Muscle of leg (tissue), 3 donors: ENCODE measurements at regions not wholly inside any gene's neighbourhood (a gene's known extent, or its start where the extent isn't known, plus 50 kb on each side); places are given as distances from the start of the nearest gene placed in this dataset.
A peak's percentile ranks its signal among the peaks of the same experiment; 100 is the strongest.

Experiments used
- DNase-seq: peaks from one replicate; pipeline ENCODE4 v3.0.0; 2013
- H3K27ac ChIP-seq: one replicate; pipeline ENCODE4 v1.5.1; 2013; ENCODE audit warnings: mild to moderate bottlenecking, low read length, control low read depth
- H3K27me3 ChIP-seq: one replicate; pipeline ENCODE4 v1.6.1; 2013; ENCODE audit warnings: low read length; ENCODE audit not compliant: control insufficient read depth, insufficient read depth
- H3K36me3 ChIP-seq: one replicate; pipeline ENCODE4 v1.6.1; 2013; ENCODE audit warnings: low read length; ENCODE audit not compliant: control insufficient read depth, insufficient read depth
- H3K4me1 ChIP-seq: one replicate; pipeline ENCODE4 v1.6.1; 2013; ENCODE audit warnings: low read length; ENCODE audit not compliant: control insufficient read depth, insufficient read depth
- H3K4me3 ChIP-seq: one replicate; pipeline ENCODE4 v1.5.1; 2013; ENCODE audit warnings: low read length, control low read depth
- H3K9me3 ChIP-seq: replicated peaks from 2 replicates; pipeline ENCODE4 v1.6.1; 2013; ENCODE audit warnings: low read depth, low read length; ENCODE audit not compliant: control insufficient read depth
- WGBS: methylation state at CpG from one replicate; pipeline ENCODE4 v1.1.5; 2013; ENCODE audit warnings: missing lambda C conversion rate; ENCODE audit not compliant: insufficient coverage; 5-methylcytosine and 5-hydroxymethylcytosine counted together

- no peaks in the 10 kb centered on the region for H3K9me3 ChIP-seq
- DNase-seq = no peak
- no peaks in the 10 kb centered on the region for H3K36me3 ChIP-seq
- H3K4me1 ChIP-seq = no peaks in the 10 kb centered on the region
- no peak overlapping the region for H3K4me3 ChIP-seq
- H3K27ac ChIP-seq = no peak overlapping the region
- 58% methylated on average over 5 of the region's 6 CpGs for WGBS
- no peaks in the 10 kb centered on the region for H3K27me3 ChIP-seq
Observed at GRCh38 chr2:104318001-104318665, 535.8 kb upstream of the POU3F3 start.

GRCh38 chr2:104321116-104321795, 532.7 kb upstream of the POU3F3 start:
- peak; percentile 27 for DNase-seq
- H3K9me3 ChIP-seq = no peaks in the 10 kb centered on the region
- H3K27ac ChIP-seq = no peak overlapping the region
- no peaks in the 10 kb centered on the region for H3K27me3 ChIP-seq
- H3K36me3 ChIP-seq = no peaks in the 10 kb centered on the region
- H3K4me3 ChIP-seq = no peak overlapping the region
- 45% methylated on average over 2 of the region's 9 CpGs for WGBS
- no peaks in the 10 kb centered on the region for H3K4me1 ChIP-seq

- Histone ChIP-seq H3K4me1 (no peaks in the 10 kb centered on the region), H3K36me3 (no peaks in the 10 kb centered on the region), H3K27ac (no peak overlapping the region), H3K9me3 (no peaks in the 10 kb centered on the region), H3K27me3 (no peaks in the 10 kb centered on the region), H3K4me3 (no peak overlapping the region)
- DNase-seq = no peak
- WGBS = 52% methylated on average over 6 of the region's 8 CpGs
Observed at GRCh38 chr2:104321796-104322349, 532.0 kb upstream of the POU3F3 start.

GRCh38 chr2:104332731-104333130, 521.2 kb upstream of the POU3F3 start:
- no peak overlapping the region for H3K27ac ChIP-seq
- 19% methylated on average over 2 of the region's 3 CpGs for WGBS
- H3K4me3 ChIP-seq = no peak overlapping the region
- H3K4me1 ChIP-seq = peaks cover 2% of the 10 kb centered on the region
- H3K27me3 ChIP-seq = no peaks in the 10 kb centered on the region
- DNase-seq = peak; percentile 72
- no peaks in the 10 kb centered on the region for H3K9me3 ChIP-seq
- no peaks in the 10 kb centered on the region for H3K36me3 ChIP-seq

- no peak overlapping the region for H3K4me3 ChIP-seq
- no peaks in the 10 kb centered on the region for H3K9me3 ChIP-seq
- no peak overlapping the region for H3K27ac ChIP-seq
- H3K27me3 ChIP-seq = no peaks in the 10 kb centered on the region
- 60% methylated on average over 1 of the region's 2 CpGs for WGBS
- H3K4me1 ChIP-seq = peaks cover 2% of the 10 kb centered on the region
- DNase-seq = no peak
- H3K36me3 ChIP-seq = no peaks in the 10 kb centered on the region
Observed at GRCh38 chr2:104337869-104338268, 516.0 kb upstream of the POU3F3 start.

- H3K4me3 ChIP-seq = no peak overlapping the region
- H3K36me3 ChIP-seq = no peaks in the 10 kb centered on the region
- H3K27me3 ChIP-seq = no peaks in the 10 kb centered on the region
- no peaks in the 10 kb centered on the region for H3K4me1 ChIP-seq
- H3K27ac ChIP-seq = no peak overlapping the region
- 60% methylated on average over 2 of the region's 4 CpGs for WGBS
- DNase-seq = no peak
- H3K9me3 ChIP-seq = no peaks in the 10 kb centered on the region
Observed at GRCh38 chr2:104340162-104340561, 513.8 kb upstream of the POU3F3 start.

GRCh38 chr2:104340879-104341828, 512.8 kb upstream of the POU3F3 start:
- no CpG with 5 or more reads among the region's 2 CpGs for WGBS
- no peaks in the 10 kb centered on the region for H3K4me1 ChIP-seq
- no peaks in the 10 kb centered on the region for H3K36me3 ChIP-seq
- no peak for DNase-seq
- H3K27me3 ChIP-seq = no peaks in the 10 kb centered on the region
- H3K27ac ChIP-seq = no peak overlapping the region
- H3K9me3 ChIP-seq = no peaks in the 10 kb centered on the region
- H3K4me3 ChIP-seq = no peak overlapping the region

- no peaks in the 10 kb centered on the region for H3K27me3 ChIP-seq
- no peak overlapping the region for H3K27ac ChIP-seq
- no peak overlapping the region for H3K4me3 ChIP-seq
- no peaks in the 10 kb centered on the region for H3K9me3 ChIP-seq
- no peak for DNase-seq
- H3K4me1 ChIP-seq = no peaks in the 10 kb centered on the region
- no peaks in the 10 kb centered on the region for H3K36me3 ChIP-seq
- no CpG with 5 or more reads among the region's 5 CpGs for WGBS
Observed at GRCh38 chr2:104344306-104344705, 509.6 kb upstream of the POU3F3 start.

- Histone ChIP-seq H3K36me3 (no peaks in the 10 kb centered on the region), H3K9me3 (no peaks in the 10 kb centered on the region), H3K27me3 (no peaks in the 10 kb centered on the region), H3K27ac (no peak overlapping the region), H3K4me3 (no peak overlapping the region), H3K4me1 (no peaks in the 10 kb centered on the region)
- DNase-seq = no peak
- WGBS = 100% methylated on average over 1 of the region's 2 CpGs
Observed at GRCh38 chr2:104344985-104345384, 508.9 kb upstream of the POU3F3 start.

GRCh38 chr2:104358122-104358521, 495.8 kb upstream of the POU3F3 start:
- DNase-seq = no peak
- Histone ChIP-seq H3K27me3 (no peaks in the 10 kb centered on the region), H3K4me1 (no peaks in the 10 kb centered on the region), H3K36me3 (no peaks in the 10 kb centered on the region), H3K27ac (no peak overlapping the region), H3K4me3 (no peak overlapping the region), H3K9me3 (no peaks in the 10 kb centered on the region)
- WGBS = 83% methylated on average over 5 of the region's 5 CpGs
